GM18867 (cell line): ENCODE measurements at regions not wholly inside any gene's neighbourhood (a gene's known extent, or its start where the extent isn't known, plus 50 kb on each side); places are given as distances from the start of the nearest gene placed in this dataset.

Source experiments
- ATAC-seq: cut with Tn5 transposase; IDR thresholded peaks from one replicate; pipeline ENCODE4 v1.9.1; 2021; ENCODE audit warnings: mild to moderate bottlenecking, moderate library complexity; ENCODE audit not compliant: unreplicated experiment

- ATAC-seq = no peak
Observed at GRCh38 chr1:56197946-56198345, 381.4 kb downstream of the PLPP3 start.

GRCh38 chr1:56196839-56197238, 382.5 kb downstream of the PLPP3 start:
- no peak for ATAC-seq

- ATAC-seq = no peak
Observed at GRCh38 chr1:56194701-56195300, 384.6 kb downstream of the PLPP3 start.

GRCh38 chr1:56193656-56194055, 385.7 kb downstream of the PLPP3 start:
- no peak for ATAC-seq

GRCh38 chr1:56191369-56191768, 388.0 kb downstream of the PLPP3 start:
- no peak for ATAC-seq

- no peak for ATAC-seq
Observed at GRCh38 chr1:56190806-56191365, 388.5 kb downstream of the PLPP3 start.

GRCh38 chr1:56189946-56190805, 389.2 kb downstream of the PLPP3 start:
- no peak for ATAC-seq

GRCh38 chr1:56189454-56189853, 389.9 kb downstream of the PLPP3 start:
- no peak for ATAC-seq

GRCh38 chr1:56188855-56189254, 390.5 kb downstream of the PLPP3 start:
- no peak for ATAC-seq

- ATAC-seq = no peak
Observed at GRCh38 chr1:56188221-56188620, 391.1 kb downstream of the PLPP3 start.

- no peak for ATAC-seq
Observed at GRCh38 chr1:56187405-56187804, 392.0 kb downstream of the PLPP3 start.

- no peak for ATAC-seq
Observed at GRCh38 chr1:56185493-56185892, 393.9 kb downstream of the PLPP3 start.

GRCh38 chr1:56183151-56183550, 396.2 kb downstream of the PLPP3 start:
- ATAC-seq = no peak

- ATAC-seq = no peak
Observed at GRCh38 chr1:56180520-56181190, 398.7 kb downstream of the PLPP3 start.

GRCh38 chr1:56179543-56179942, 399.8 kb downstream of the PLPP3 start:
- ATAC-seq = no peak

- no peak for ATAC-seq
Observed at GRCh38 chr1:56175211-56175610, 404.2 kb downstream of the PLPP3 start.

- no peak for ATAC-seq
Observed at GRCh38 chr1:56174176-56174885, 405.0 kb downstream of the PLPP3 start.

- no peak for ATAC-seq
Observed at GRCh38 chr1:56173736-56174135, 405.6 kb downstream of the PLPP3 start.

GRCh38 chr1:56171670-56172069, 407.7 kb downstream of the PLPP3 start:
- ATAC-seq = no peak

GRCh38 chr1:56170784-56171320, 408.5 kb downstream of the PLPP3 start:
- ATAC-seq = no peak

- no peak for ATAC-seq
Observed at GRCh38 chr1:56169856-56170255, 409.5 kb downstream of the PLPP3 start.
